Liver (tissue), 3 donors: ENCODE measurements at regions not wholly inside any gene's neighbourhood (a gene's known extent, or its start where the extent isn't known, plus 50 kb on each side); places are given as distances from the start of the nearest gene placed in this dataset.

ENCODE experiments used
- JUND ChIP-seq, 2 donors: IDR thresholded peaks; 2 replicates each; pipeline ENCODE4 v1.6.1; 2016; ENCODE audit warnings: antibody characterized with exemption in 2 of 2
- TF ChIP-seq, protein P1 (sequence below): IDR thresholded peaks from 2 replicates; pipeline ENCODE4 v1.6.1; 2016; ENCODE audit warnings: antibody characterized with exemption
- TF ChIP-seq, protein P2 (sequence below): fragments of 150-350 bp; IDR thresholded peaks from 2 replicates; pipeline ENCODE4 v1.5.1; 2017; ENCODE audit warnings: improper control_type of control experiment, low read depth, low read length; ENCODE audit not compliant: missing input control
- TF ChIP-seq, protein P3 (sequence below): IDR thresholded peaks from 2 replicates; pipeline ENCODE4 v1.6.1; 2016; ENCODE audit warnings: antibody characterized with exemption
- donor health status: healthy.
- donor health status: healthy.

DNA sequence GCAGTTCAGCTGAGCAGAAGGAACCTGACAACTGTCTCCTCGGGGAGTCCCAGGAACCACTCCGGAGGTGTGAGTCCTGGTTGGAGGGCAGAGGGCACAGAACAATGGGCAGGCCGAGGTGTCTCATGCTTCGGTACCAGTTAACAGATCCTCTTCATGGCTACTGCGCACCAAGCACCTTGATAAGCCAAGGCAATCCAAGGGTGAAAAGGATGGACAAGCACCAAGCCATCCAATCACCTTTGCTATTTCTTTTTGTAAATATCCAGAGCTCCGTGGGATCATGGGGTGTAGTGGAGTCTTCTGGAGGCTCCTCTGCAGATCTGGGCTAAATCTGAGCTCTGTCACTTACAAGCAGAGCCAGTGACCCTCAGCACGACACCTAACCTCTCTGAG lies 233.5 kb downstream of the WDR11 start:
- TF ChIP-seq, protein P1, sequence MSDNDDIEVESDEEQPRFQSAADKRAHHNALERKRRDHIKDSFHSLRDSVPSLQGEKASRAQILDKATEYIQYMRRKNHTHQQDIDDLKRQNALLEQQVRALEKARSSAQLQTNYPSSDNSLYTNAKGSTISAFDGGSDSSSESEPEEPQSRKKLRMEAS, result no peak
- TF ChIP-seq, protein P2, sequence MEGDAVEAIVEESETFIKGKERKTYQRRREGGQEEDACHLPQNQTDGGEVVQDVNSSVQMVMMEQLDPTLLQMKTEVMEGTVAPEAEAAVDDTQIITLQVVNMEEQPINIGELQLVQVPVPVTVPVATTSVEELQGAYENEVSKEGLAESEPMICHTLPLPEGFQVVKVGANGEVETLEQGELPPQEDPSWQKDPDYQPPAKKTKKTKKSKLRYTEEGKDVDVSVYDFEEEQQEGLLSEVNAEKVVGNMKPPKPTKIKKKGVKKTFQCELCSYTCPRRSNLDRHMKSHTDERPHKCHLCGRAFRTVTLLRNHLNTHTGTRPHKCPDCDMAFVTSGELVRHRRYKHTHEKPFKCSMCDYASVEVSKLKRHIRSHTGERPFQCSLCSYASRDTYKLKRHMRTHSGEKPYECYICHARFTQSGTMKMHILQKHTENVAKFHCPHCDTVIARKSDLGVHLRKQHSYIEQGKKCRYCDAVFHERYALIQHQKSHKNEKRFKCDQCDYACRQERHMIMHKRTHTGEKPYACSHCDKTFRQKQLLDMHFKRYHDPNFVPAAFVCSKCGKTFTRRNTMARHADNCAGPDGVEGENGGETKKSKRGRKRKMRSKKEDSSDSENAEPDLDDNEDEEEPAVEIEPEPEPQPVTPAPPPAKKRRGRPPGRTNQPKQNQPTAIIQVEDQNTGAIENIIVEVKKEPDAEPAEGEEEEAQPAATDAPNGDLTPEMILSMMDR, result no peak
- TF ChIP-seq, protein P3, sequence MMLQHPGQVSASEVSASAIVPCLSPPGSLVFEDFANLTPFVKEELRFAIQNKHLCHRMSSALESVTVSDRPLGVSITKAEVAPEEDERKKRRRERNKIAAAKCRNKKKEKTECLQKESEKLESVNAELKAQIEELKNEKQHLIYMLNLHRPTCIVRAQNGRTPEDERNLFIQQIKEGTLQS, result no peak
- no peak for TF ChIP-seq JUND (IDR thresholded peaks at IDR 0.05)
